HS-5 (cell line): ENCODE measurements at regions not wholly inside any gene's neighbourhood (a gene's known extent, or its start where the extent isn't known, plus 50 kb on each side); places are given as distances from the start of the nearest gene placed in this dataset.

Experiments
- DNase-seq: peaks from one replicate; pipeline ENCODE4 v3.0.0-alpha.2; 2012; ENCODE audit warnings: low read depth

- no peak for DNase-seq
Measured at GRCh38 chr4:162732876-162733275, 433.8 kb downstream of the NAF1 start.

GRCh38 chr4:162727766-162728165 is 438.9 kb downstream of the NAF1 start:
- no peak for DNase-seq

- no peak for DNase-seq
Measured at GRCh38 chr4:162727232-162727631, 439.5 kb downstream of the NAF1 start.

GRCh38 chr4:162715401-162715800 is 451.3 kb downstream of the NAF1 start:
- DNase-seq = no peak

- DNase-seq = no peak
Measured at GRCh38 chr4:162707962-162708361, 458.7 kb downstream of the NAF1 start.

- no peak for DNase-seq
Measured at GRCh38 chr4:162706632-162707031, 460.1 kb downstream of the NAF1 start.

GRCh38 chr4:162706051-162706450 is 460.6 kb downstream of the NAF1 start:
- DNase-seq = no peak

GRCh38 chr4:162705130-162705803 is 461.4 kb downstream of the NAF1 start:
- DNase-seq = no peak

GRCh38 chr4:162700815-162701361 is 465.8 kb downstream of the NAF1 start:
- no peak for DNase-seq

- DNase-seq = no peak
Measured at GRCh38 chr4:162700358-162700757, 466.3 kb downstream of the NAF1 start.

- DNase-seq = no peak
Measured at GRCh38 chr4:162699629-162700028, 467.1 kb downstream of the NAF1 start.

GRCh38 chr4:162685410-162685809 is 481.3 kb downstream of the NAF1 start:
- DNase-seq = no peak

GRCh38 chr4:162684998-162685397 is 481.7 kb downstream of the NAF1 start:
- DNase-seq = no peak

GRCh38 chr4:162684371-162684700 is 482.4 kb downstream of the NAF1 start:
- no peak for DNase-seq

GRCh38 chr4:162683659-162684370 is 482.9 kb downstream of the NAF1 start:
- DNase-seq = peak; percentile 53

GRCh38 chr4:162682651-162683050 is 484.0 kb downstream of the NAF1 start:
- DNase-seq = no peak

GRCh38 chr4:162681212-162681611 is 485.5 kb downstream of the NAF1 start:
- no peak for DNase-seq

- no peak for DNase-seq
Measured at GRCh38 chr4:162675661-162676060, 491.0 kb downstream of the NAF1 start.

GRCh38 chr4:162661913-162662312 is 498.1 kb upstream of the FSTL5 start:
- DNase-seq = no peak

GRCh38 chr4:162659716-162660115 is 495.9 kb upstream of the FSTL5 start:
- no peak for DNase-seq

- DNase-seq = no peak
Measured at GRCh38 chr4:162657966-162658365, 494.2 kb upstream of the FSTL5 start.

GRCh38 chr4:162650166-162650565 is 486.4 kb upstream of the FSTL5 start:
- DNase-seq = no peak

GRCh38 chr4:162645381-162645780 is 481.6 kb upstream of the FSTL5 start:
- no peak for DNase-seq

GRCh38 chr4:162644346-162644745 is 480.5 kb upstream of the FSTL5 start:
- peak; percentile 61 for DNase-seq
